Peyer's patch (tissue), 4 donors: ENCODE measurements at regions not wholly inside any gene's neighbourhood (a gene's known extent, or its start where the extent isn't known, plus 50 kb on each side); places are given as distances from the start of the nearest gene placed in this dataset.

Source experiments
- DNase-seq, 3 donors: peaks; one replicate each; pipeline ENCODE4 v3.0.0-alpha.2; 2017 to 2019
- H3K27ac ChIP-seq, 4 donors: fragments of 200-600 bp; sonication (generic); one replicate each; pipeline ENCODE4 v1.5.1; 2016 to 2019
- H3K27me3 ChIP-seq, 2 donors: fragments of 200-600 bp; sonication (generic); one replicate each; pipeline ENCODE4 v1.5.1; 2019
- H3K36me3 ChIP-seq, 3 donors: fragments of 200-600 bp; sonication (generic); one replicate each; pipeline ENCODE4 v1.5.1; 2016 to 2019
- H3K4me1 ChIP-seq, 4 donors: fragments of 200-600 bp; sonication (generic); one replicate each; pipeline ENCODE4 v1.5.1; 2016 to 2019
- H3K4me3 ChIP-seq, 4 donors: fragments of 200-600 bp; sonication (generic); 1 replicate in 3 of 4; 2 replicates in 1 of 4; pipeline ENCODE4 v1.5.1; 2016 to 2019; ENCODE audit warnings: mild to moderate bottlenecking in 1 of 4
- H3K9me3 ChIP-seq, 4 donors: fragments of 200-600 bp; sonication (generic); one replicate each; pipeline ENCODE4 v1.5.1; 2016 to 2019; ENCODE audit warnings: mild to moderate bottlenecking in 1 of 4
- CTCF ChIP-seq, 6 experiments: fragments of 450-650 bp in 4 of 6; fragments of 200-600 bp in 2 of 6; sonication (generic) in 1 of 6; IDR thresholded peaks; one replicate each; pipeline ENCODE4 v1.5.1; 2017 to 2019; ENCODE audit warnings: antibody characterized with exemption in 6 of 6, mild to moderate bottlenecking in 3 of 6, moderate library complexity in 1 of 6
- POLR2A ChIP-seq, 2 donors: fragments of 450-650 bp; IDR thresholded peaks; one replicate each; pipeline ENCODE4 v1.5.1; 2017; ENCODE audit warnings: antibody characterized with exemption in 2 of 2, mild to moderate bottlenecking in 2 of 2, moderate library complexity in 2 of 2

- TF ChIP-seq CTCF (IDR thresholded peaks at IDR 0.05) (no peak), POLR2A (IDR thresholded peaks at IDR 0.05) (no peak)
- Histone ChIP-seq H3K36me3 (no peaks in the 10 kb centered on the region), H3K4me1 (no peaks in the 10 kb centered on the region), H3K4me3 (no peak overlapping the region), H3K9me3 (no peaks in the 10 kb centered on the region), H3K27ac (no peak overlapping the region), H3K27me3 (no peaks in the 10 kb centered on the region)
- DNase-seq, result no peak
Observed at GRCh38 chr4:3660086-3660927, 105.9 kb upstream of the ADRA2C start.

GRCh38 chr4:3659131-3659530, 107.1 kb upstream of the ADRA2C start:
- Histone ChIP-seq H3K27ac (no peak overlapping the region), H3K36me3 (no peaks in the 10 kb centered on the region), H3K27me3 (no peaks in the 10 kb centered on the region), H3K4me3 (no peak overlapping the region), H3K4me1 (no peaks in the 10 kb centered on the region), H3K9me3 (no peaks in the 10 kb centered on the region)
- no peak for TF ChIP-seq CTCF (IDR thresholded peaks at IDR 0.05)
- no peak for TF ChIP-seq POLR2A (IDR thresholded peaks at IDR 0.05)
- DNase-seq, result no peak

- H3K4me1 ChIP-seq, result no peaks in the 10 kb centered on the region
- DNase-seq, result no peak
- TF ChIP-seq CTCF (IDR thresholded peaks at IDR 0.05), result no peak
- no peak for TF ChIP-seq POLR2A (IDR thresholded peaks at IDR 0.05)
- H3K36me3 ChIP-seq, result no peaks in the 10 kb centered on the region
- no peak overlapping the region for H3K4me3 ChIP-seq
- peak overlapping the region in 1 of 4 donors; percentile 48 for H3K27ac ChIP-seq
- no peaks in the 10 kb centered on the region for H3K27me3 ChIP-seq
- no peaks in the 10 kb centered on the region for H3K9me3 ChIP-seq
Observed at GRCh38 chr4:3658530-3658913, 107.7 kb upstream of the ADRA2C start.

- no peaks in the 10 kb centered on the region for H3K4me1 ChIP-seq
- no peaks in the 10 kb centered on the region for H3K9me3 ChIP-seq
- DNase-seq, result no peak
- peak overlapping the region in 2 of 4 donors; percentile 43 to 48 for H3K27ac ChIP-seq
- H3K36me3 ChIP-seq, result no peaks in the 10 kb centered on the region
- no peaks in the 10 kb centered on the region for H3K27me3 ChIP-seq
- no peak overlapping the region for H3K4me3 ChIP-seq
- TF ChIP-seq CTCF (IDR thresholded peaks at IDR 0.05) (no peak), POLR2A (IDR thresholded peaks at IDR 0.05) (no peak)
Observed at GRCh38 chr4:3657902-3658529, 108.2 kb upstream of the ADRA2C start.

- Histone ChIP-seq H3K27me3 (no peaks in the 10 kb centered on the region), H3K4me1 (no peaks in the 10 kb centered on the region), H3K4me3 (no peak overlapping the region), H3K9me3 (no peaks in the 10 kb centered on the region), H3K27ac (no peak overlapping the region), H3K36me3 (no peaks in the 10 kb centered on the region)
- no peak for DNase-seq
- TF ChIP-seq POLR2A (IDR thresholded peaks at IDR 0.05) (no peak), CTCF (IDR thresholded peaks at IDR 0.05) (no peak)
Observed at GRCh38 chr4:3656416-3657356, 109.5 kb upstream of the ADRA2C start.
